Mesodermal cell (in vitro differentiated cells): ENCODE measurements at regions not wholly inside any gene's neighbourhood (a gene's known extent, or its start where the extent isn't known, plus 50 kb on each side); places are given as distances from the start of the nearest gene placed in this dataset.
"Not testable (repeated sequence)": the region's sequence is repeated elsewhere in the genome, so short reads cannot be mapped to it uniquely, and the experiment has no call there.

Source experiments
- H3K27ac ChIP-seq: 2 replicates; pipeline ENCODE4 v1.7.0; 2013; ENCODE audit warnings: mild to moderate bottlenecking, low read depth, low read length, moderate library complexity; ENCODE audit not compliant: severe bottlenecking
- H3K36me3 ChIP-seq: 2 replicates; pipeline ENCODE4 v1.7.1; 2013; ENCODE audit warnings: mild to moderate bottlenecking, low read length, moderate library complexity; ENCODE audit not compliant: control insufficient read depth, insufficient read depth
- H3K4me1 ChIP-seq: one replicate; pipeline ENCODE4 v1.7.1; 2013; ENCODE audit warnings: mild to moderate bottlenecking, low read length; ENCODE audit not compliant: insufficient read depth, control insufficient read depth, poor library complexity, severe bottlenecking
- H3K4me3 ChIP-seq: 2 replicates; pipeline ENCODE4 v1.7.0; 2013; ENCODE audit warnings: low read length, control low read depth, mild to moderate bottlenecking; ENCODE audit not compliant: insufficient read depth, poor library complexity, severe bottlenecking; ENCODE audit errors: extremely low read depth
- H3K9me3 ChIP-seq: 2 replicates; pipeline ENCODE4 v1.7.1; 2013; ENCODE audit warnings: mild to moderate bottlenecking, low read length, moderate library complexity; ENCODE audit not compliant: control insufficient read depth
- WGBS, 2 experiments: methylation state at CpG; one replicate each; pipeline ENCODE4 v1.1.5; 2013; ENCODE audit warnings: missing lambda C conversion rate in 2 of 2; ENCODE audit not compliant: insufficient coverage in 2 of 2; 5-methylcytosine and 5-hydroxymethylcytosine counted together

GRCh38 chr1:232569554-232569921, 60.4 kb downstream of the SIPA1L2 start:
- H3K4me1 ChIP-seq, result peaks cover 33% of the 10 kb centered on the region
- not testable (repeated sequence) for H3K4me3 ChIP-seq, H3K9me3 ChIP-seq, H3K27ac ChIP-seq
- 94% methylated on average over 5 to 9 of the region's 11 CpGs for WGBS, 2 experiments
- H3K36me3 ChIP-seq, result peaks cover 37% of the 10 kb centered on the region

- Histone ChIP-seq H3K4me1 (peaks cover 32% of the 10 kb centered on the region), H3K36me3 (peaks cover 35% of the 10 kb centered on the region), H3K4me3 (no peak overlapping the region), H3K9me3 (no peaks in the 10 kb centered on the region), H3K27ac (no peak overlapping the region)
- 95 to 98% methylated on average over 7 to 9 of the region's 9 CpGs for WGBS, 2 experiments
Measured at GRCh38 chr1:232568906-232569553, 60.9 kb downstream of the SIPA1L2 start.

- Histone ChIP-seq H3K4me1 (peaks cover 32% of the 10 kb centered on the region), H3K36me3 (peaks cover 29% of the 10 kb centered on the region), H3K9me3 (no peaks in the 10 kb centered on the region), H3K4me3 (no peak overlapping the region), H3K27ac (no peak overlapping the region)
- 97 to 100% methylated on average over 2 of the region's 2 CpGs for WGBS, 2 experiments
Measured at GRCh38 chr1:232568331-232568852, 61.5 kb downstream of the SIPA1L2 start.

GRCh38 chr1:232566093-232566492, 63.8 kb downstream of the SIPA1L2 start:
- no peak overlapping the region for H3K4me3 ChIP-seq
- H3K36me3 ChIP-seq, result peaks cover 18% of the 10 kb centered on the region
- WGBS, 2 experiments, result 60% methylated on average over 1 of the region's 1 CpG; no CpG with 5 or more reads in 1 of the 2 experiments
- peaks cover 52% of the 10 kb centered on the region for H3K4me1 ChIP-seq
- no peaks in the 10 kb centered on the region for H3K9me3 ChIP-seq
- peak overlapping the region; percentile 61 for H3K27ac ChIP-seq

GRCh38 chr1:232562855-232563510, 67.0 kb downstream of the SIPA1L2 start:
- Histone ChIP-seq H3K4me3 (no peak overlapping the region), H3K27ac (peak overlapping the region; percentile 6), H3K4me1 (peaks cover 67% of the 10 kb centered on the region), H3K9me3 (no peaks in the 10 kb centered on the region), H3K36me3 (peaks cover 9% of the 10 kb centered on the region)
- WGBS, 2 experiments, result 80 to 100% methylated on average over 1 of the region's 3 CpGs

GRCh38 chr1:232561381-232561780, 68.6 kb downstream of the SIPA1L2 start:
- WGBS, 2 experiments, result 83 to 100% methylated on average over 1 of the region's 2 CpGs
- H3K4me1 ChIP-seq, result peaks cover 75% of the 10 kb centered on the region
- peaks cover 6% of the 10 kb centered on the region for H3K36me3 ChIP-seq
- H3K27ac ChIP-seq, result no peak overlapping the region
- H3K4me3 ChIP-seq, result no peak overlapping the region
- no peaks in the 10 kb centered on the region for H3K9me3 ChIP-seq

- no peak overlapping the region for H3K4me3 ChIP-seq
- 89 to 100% methylated on average over 1 to 4 of the region's 5 CpGs for WGBS, 2 experiments
- H3K27ac ChIP-seq, result no peak overlapping the region
- H3K9me3 ChIP-seq, result no peaks in the 10 kb centered on the region
- peaks cover 75% of the 10 kb centered on the region for H3K4me1 ChIP-seq
- H3K36me3 ChIP-seq, result peaks cover 6% of the 10 kb centered on the region
Measured at GRCh38 chr1:232560940-232561339, 69.0 kb downstream of the SIPA1L2 start.

GRCh38 chr1:232558954-232559353, 71.0 kb downstream of the SIPA1L2 start:
- Histone ChIP-seq H3K4me3 (no peak overlapping the region), H3K36me3 (peaks cover 6% of the 10 kb centered on the region), H3K4me1 (peaks cover 81% of the 10 kb centered on the region), H3K9me3 (no peaks in the 10 kb centered on the region), H3K27ac (peak overlapping the region; percentile 83)
- no CpG with 5 or more reads among the region's 1 CpG for WGBS, 2 experiments

- peaks cover 9% of the 10 kb centered on the region for H3K36me3 ChIP-seq
- no peaks in the 10 kb centered on the region for H3K9me3 ChIP-seq
- 54 to 85% methylated on average over 1 to 2 of the region's 3 CpGs for WGBS, 2 experiments
- peaks cover 87% of the 10 kb centered on the region for H3K4me1 ChIP-seq
- peak overlapping the region; percentile 83 for H3K27ac ChIP-seq
- H3K4me3 ChIP-seq, result no peak overlapping the region
Measured at GRCh38 chr1:232557502-232558191, 72.3 kb downstream of the SIPA1L2 start.

GRCh38 chr1:232557096-232557495, 72.8 kb downstream of the SIPA1L2 start:
- Histone ChIP-seq H3K4me3 (no peak overlapping the region), H3K4me1 (peaks cover 87% of the 10 kb centered on the region), H3K36me3 (peaks cover 14% of the 10 kb centered on the region), H3K9me3 (no peaks in the 10 kb centered on the region), H3K27ac (peak overlapping the region; percentile 83)
- 91 to 93% methylated on average over 5 of the region's 7 CpGs for WGBS, 2 experiments
